GM18520 (cell line): ENCODE measurements at regions not wholly inside any gene's neighbourhood (a gene's known extent, or its start where the extent isn't known, plus 50 kb on each side); places are given as distances from the start of the nearest gene placed in this dataset.
"Not testable (repeated sequence)": the region's sequence is repeated elsewhere in the genome, so short reads cannot be mapped to it uniquely, and the experiment has no call there.

Experiments
- ATAC-seq: cut with Tn5 transposase; IDR thresholded peaks from one replicate; pipeline ENCODE4 v1.9.1; 2021; ENCODE audit not compliant: unreplicated experiment

DNA sequence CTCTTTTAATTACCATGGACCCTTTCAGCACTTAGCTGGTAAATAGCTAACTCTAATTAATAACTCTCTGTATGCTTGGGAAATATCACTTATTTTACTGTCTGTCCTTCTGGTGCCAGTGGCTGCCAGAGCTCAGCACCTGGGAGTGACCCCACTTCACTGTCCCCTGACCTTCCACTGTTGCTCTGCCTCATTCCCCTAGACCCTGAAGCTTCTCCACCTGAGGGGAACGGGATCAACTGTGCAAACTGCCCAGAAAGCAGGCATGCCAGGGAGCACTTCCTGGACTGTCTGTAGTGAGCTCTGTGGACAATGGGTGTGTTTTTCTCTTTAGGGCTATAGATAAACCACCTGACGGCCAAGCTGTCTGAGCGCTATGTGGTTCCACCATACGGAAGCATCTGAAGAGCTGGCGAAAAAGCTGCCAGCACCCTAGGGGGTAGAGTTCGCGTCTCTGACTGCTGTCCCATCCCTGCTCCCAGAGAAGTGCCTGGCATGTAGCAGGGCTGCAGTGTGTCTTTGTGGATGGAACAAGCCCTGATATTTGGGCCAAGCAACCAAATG lies 106.3 kb upstream of the FOXA2 start:
- no peak for ATAC-seq

GRCh38 chr20:22691369-22692118 lies 107.2 kb upstream of the FOXA2 start:
- no peak for ATAC-seq

GRCh38 chr20:22692119-22692475 lies 107.7 kb upstream of the FOXA2 start:
- no peak for ATAC-seq

- ATAC-seq = not testable (repeated sequence)
These were observed 108.2 kb upstream of the FOXA2 start for GRCh38 chr20:22692620-22693019.

DNA sequence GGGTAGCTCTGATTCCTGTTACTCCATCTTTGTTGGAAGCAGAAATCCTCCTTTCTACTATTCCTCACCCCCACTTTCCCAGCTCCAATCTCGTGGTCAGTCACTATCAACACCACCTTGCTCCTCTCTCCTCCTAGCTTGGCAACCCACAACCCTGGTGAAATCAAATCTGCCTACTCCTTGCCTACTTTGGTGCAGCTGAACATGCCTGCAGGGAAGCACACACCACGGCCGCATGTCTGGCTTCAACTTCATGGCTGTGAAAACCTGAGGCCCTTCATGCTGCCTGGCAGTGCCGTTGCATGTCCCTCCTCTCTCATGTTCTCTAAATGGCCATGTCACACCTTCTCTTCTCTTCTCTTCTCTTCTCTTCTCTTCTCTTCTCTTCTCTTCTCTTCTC lies 112.4 kb upstream of the FOXA2 start:
- ATAC-seq = no peak

DNA sequence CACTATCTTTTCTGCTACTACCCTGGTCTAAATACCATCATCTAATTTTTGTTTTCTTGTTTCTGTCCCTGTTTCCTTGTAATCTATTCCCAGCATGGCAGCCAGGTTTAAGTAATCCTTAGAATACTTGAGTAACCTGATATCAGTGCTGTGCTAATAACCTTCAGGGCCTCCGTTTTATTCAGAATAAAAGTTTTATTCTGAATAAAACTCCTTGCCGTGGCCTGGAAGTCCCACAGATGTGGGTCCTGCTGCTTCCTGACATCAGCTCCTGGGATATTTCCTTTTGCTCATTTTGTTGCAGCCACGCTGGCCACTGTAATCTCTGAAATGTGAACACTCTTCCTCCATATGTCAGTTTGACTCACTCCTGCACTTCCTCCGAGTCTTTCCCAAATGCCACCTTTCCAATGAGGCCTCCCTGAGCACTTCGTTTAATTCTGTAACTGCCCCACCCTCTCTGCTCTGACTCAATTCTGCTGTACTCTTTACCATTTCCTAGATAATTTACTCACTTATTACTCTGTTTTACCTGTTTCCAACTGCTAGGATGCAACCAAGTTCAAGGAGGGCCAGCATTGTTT lies 114.0 kb upstream of the FOXA2 start:
- ATAC-seq = no peak

DNA sequence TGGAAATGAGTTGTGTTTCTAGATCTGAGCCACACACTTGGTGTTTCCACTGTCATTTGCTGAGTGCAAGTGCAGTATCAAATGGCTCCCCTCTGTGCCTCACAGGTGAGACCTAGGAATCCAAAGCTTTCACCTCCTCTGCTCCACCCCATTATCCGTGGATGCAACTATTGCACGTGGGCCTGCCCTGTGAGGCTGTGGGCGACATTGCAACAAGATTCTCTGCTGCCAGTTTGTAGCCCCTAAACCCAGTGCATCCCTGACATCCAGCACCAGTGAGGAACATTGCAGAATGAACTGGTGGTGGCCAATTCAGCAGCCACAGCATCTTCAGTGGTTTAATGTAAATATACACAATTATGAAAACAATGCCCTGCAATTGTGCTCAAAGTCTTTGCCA lies 115.0 kb upstream of the FOXA2 start:
- no peak for ATAC-seq

DNA sequence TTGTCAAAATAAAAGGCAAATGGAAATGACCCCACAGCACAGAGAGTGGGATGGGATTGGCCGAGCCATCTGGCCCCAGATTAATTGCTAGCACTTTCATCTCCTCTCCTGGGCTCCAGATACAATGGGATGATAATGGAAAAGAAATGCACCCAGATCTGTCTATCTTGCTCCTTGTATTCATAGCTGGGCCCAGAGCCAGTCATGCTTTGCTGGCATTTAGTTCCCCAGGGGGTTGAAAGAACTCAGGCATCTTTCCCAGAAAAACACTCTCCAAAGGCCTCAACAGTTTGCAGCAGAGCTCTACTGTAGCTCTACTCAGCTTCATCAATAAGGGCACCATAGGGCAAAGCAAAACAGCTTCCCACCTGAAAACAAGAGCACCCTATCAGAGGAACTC lies 116.0 kb upstream of the FOXA2 start:
- ATAC-seq = no peak

DNA sequence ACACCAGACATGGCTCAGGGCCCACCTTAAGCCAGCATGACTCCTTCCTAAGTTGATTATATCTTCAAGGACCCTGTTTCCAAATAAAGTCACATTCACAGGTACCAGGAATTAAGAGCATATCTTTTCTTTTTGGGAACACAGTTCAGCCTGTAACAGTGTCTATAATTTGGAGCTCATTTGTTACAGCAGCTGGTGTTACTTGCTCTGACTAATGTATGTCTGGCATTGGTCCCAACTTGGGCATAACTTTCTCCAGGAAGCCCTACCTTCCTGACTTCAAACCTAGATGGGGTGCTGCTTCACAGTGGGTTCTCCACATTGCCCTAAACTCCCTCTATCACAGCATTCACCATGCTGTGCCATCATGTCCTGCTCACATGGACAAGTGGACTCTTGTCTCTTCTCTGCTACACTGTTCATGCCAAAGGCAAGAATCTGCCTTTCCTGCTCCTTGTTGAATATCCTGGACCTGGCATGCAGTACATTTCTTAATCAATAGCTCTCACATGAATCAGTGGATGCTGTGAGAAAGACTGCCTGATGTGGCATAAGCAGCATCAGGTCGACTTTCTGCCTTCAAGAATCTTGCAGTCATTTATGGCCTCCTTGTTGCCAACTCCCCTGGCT lies 117.4 kb upstream of the FOXA2 start:
- no peak for ATAC-seq

GRCh38 chr20:22703843-22704242 lies 119.5 kb upstream of the FOXA2 start:
- ATAC-seq = no peak

GRCh38 chr20:22711971-22712755 lies 127.8 kb upstream of the FOXA2 start:
- no peak for ATAC-seq

DNA sequence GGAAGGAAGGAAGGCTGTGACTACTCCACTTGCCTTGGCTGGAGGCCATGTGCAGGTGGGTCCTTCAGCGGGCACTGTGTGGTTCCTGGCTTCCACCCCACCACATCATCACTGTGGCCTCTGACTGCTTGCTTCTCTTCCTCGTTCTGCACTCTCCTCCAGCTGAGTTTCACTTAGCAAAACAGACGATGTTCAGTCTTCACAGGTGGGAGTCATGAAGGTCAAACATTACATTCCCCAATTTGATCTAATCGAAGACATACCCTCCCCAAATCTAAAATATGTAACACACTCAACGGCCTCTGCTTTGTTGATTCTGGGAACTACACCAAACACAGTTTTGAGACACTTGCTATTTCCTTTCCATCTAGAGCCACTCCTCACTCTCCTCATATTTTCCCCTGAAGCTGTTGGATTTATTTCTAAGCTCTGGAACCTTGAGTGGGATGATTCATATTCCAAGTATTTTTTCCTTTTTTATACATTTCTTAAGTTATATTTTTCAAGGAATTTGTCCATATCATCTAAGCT lies 132.5 kb upstream of the FOXA2 start:
- no peak for ATAC-seq

DNA sequence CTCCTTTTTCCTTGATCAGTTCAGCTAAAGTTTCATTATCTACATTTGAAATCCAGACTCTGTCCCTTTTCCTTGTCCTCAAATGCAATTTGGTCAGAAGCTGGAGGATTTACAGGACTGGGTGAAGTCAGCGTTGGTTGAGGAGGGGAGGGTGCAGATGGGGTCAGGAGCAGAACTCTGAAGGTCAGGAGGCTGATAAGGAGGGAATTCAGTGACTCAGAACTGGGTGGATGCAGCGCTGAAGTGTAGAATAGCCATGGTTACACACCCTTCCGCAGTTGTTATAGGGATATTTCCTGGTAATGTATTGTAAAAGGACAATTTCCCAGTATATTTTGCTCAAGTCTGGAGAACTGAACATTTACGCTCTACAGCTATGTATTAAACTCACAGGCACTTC lies 133.1 kb upstream of the FOXA2 start:
- no peak for ATAC-seq

- ATAC-seq = no peak
These were observed 134.8 kb upstream of the FOXA2 start for GRCh38 chr20:22719167-22719591.

GRCh38 chr20:22720206-22720605 lies 135.8 kb upstream of the FOXA2 start:
- ATAC-seq = no peak

GRCh38 chr20:22722811-22723210 lies 138.4 kb upstream of the FOXA2 start:
- ATAC-seq = no peak

- ATAC-seq = no peak
These were observed 139.3 kb upstream of the FOXA2 start for GRCh38 chr20:22723659-22724058.

DNA sequence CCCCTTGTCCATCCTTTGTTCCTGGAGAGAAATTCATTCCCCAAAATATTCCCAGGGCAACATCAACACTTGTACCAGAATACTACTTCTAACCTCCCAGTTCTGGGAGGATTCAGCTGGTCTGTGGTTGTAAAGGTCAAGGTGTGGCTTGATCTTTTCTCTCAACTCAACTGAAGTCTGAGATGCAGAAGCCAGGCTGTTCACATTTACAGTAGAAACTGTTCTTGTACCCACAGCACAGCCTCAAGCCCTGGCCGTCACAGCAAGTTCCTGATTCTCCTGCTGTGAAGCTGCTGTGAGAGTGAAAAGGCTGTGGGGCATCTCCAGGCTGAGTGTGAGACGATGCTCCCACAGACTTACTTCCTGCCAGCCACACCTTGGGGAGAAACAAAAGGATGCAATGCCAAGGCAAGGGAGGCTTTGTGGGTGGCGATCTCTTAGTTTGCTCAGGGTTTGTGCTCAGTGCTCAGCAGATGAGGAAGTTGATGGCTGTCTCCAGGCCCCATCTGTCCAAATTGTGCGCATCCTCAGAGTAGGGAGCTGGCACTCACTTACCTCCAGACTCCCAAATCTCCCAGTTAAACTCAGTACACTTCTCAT lies 143.9 kb upstream of the FOXA2 start:
- no peak for ATAC-seq

DNA sequence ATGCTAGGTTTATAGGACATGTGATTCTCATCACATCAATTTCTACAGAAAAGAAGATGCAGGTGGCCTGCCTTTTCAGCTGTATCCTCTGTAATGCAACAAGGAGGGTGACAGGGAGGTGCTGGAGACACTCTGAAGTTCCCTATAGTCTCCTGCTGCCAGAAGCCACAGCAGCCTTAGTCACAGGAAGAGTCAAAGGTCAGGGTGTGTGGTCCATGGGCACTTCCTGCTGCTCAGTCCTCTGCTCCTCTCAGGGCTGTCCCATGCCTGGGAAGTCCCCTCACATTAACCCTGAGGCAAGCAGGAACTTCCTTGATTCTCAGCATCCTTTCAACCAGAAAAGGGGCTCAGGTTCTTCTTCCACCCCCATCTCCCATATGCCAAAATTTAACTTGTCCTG lies 144.8 kb upstream of the FOXA2 start:
- ATAC-seq = no peak

DNA sequence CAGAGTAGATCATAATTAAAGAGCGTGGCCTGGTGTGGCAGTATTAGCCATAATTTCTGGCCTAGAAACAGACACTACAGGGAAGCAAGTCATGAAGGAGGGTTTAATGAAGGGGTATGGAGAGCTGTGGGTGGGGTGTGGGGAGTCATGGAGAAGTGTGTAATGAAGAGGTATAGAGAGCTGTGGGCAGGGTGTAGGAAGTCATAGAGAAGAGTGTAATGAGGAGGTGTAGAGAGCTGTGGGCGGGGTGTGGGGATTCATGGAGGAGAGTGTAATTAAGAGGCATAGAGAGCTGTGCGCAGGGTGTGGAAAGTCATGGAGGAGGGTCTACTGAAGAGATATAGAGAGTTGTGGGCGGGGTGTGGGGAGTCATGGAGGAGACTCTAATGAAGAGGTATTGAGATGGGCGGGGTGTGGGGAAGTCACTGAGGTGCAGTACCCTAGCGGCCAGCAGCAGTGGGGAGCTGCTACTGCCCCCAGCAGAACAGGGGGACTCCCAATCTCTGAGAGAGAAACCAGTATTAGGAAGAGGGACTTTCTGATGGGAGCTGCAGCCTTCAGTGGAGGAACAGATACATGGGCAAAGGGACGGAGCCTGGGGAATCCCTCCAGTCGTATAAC lies 145.4 kb upstream of the FOXA2 start:
- ATAC-seq = no peak
